KMS-11 (cell line): ENCODE measurements at regions not wholly inside any gene's neighbourhood (a gene's known extent, or its start where the extent isn't known, plus 50 kb on each side); places are given as distances from the start of the nearest gene placed in this dataset.

Experiments
- H2AFZ ChIP-seq: fragments of 200-600 bp; sonication (generic); 2 replicates; pipeline ENCODE4 v1.6.1; 2016; ENCODE audit warnings: antibody characterized with exemption, mixed run types, low read depth
- H3K27ac ChIP-seq: fragments of 200-600 bp; sonication (generic); 2 replicates; pipeline ENCODE4 v1.6.1; 2016; ENCODE audit warnings: mild to moderate bottlenecking, mixed run types
- H3K27me3 ChIP-seq: fragments of 200-600 bp; sonication (generic); 2 replicates; pipeline ENCODE4 v1.6.1; 2017; ENCODE audit warnings: mild to moderate bottlenecking, low read depth, mixed run types, moderate library complexity; ENCODE audit not compliant: insufficient read depth
- H3K36me3 ChIP-seq: fragments of 200-600 bp; sonication (generic); 2 replicates; pipeline ENCODE4 v1.6.1; 2017; ENCODE audit warnings: mild to moderate bottlenecking, mixed run types; ENCODE audit not compliant: insufficient read depth
- H3K4me1 ChIP-seq: fragments of 200-600 bp; sonication (generic); 2 replicates; pipeline ENCODE4 v1.6.1; 2016; ENCODE audit warnings: mild to moderate bottlenecking, low read depth, mixed run types; ENCODE audit not compliant: poor library complexity, severe bottlenecking
- H3K4me2 ChIP-seq: fragments of 200-600 bp; sonication (generic); 2 replicates; pipeline ENCODE4 v1.7.0; 2016; ENCODE audit warnings: mild to moderate bottlenecking, mixed run types
- H3K4me3 ChIP-seq: fragments of 200-600 bp; sonication (generic); IDR thresholded peaks from 2 replicates; pipeline ENCODE4 v1.6.1; 2017; ENCODE audit warnings: low read depth, low read length, mixed read lengths; ENCODE audit not compliant: insufficient read depth
- H3K79me2 ChIP-seq: fragments of 200-600 bp; sonication (generic); 2 replicates; pipeline ENCODE4 v1.6.1; 2016; ENCODE audit warnings: low read depth, mixed run types; ENCODE audit not compliant: insufficient read depth
- H3K9ac ChIP-seq: fragments of 200-600 bp; sonication (generic); 2 replicates; pipeline ENCODE4 v1.6.1; 2016; ENCODE audit warnings: mild to moderate bottlenecking, mixed run types
- H4K20me1 ChIP-seq: fragments of 200-600 bp; sonication (generic); 2 replicates; pipeline ENCODE4 v1.6.1; 2016; ENCODE audit warnings: mild to moderate bottlenecking, mixed run types; ENCODE audit not compliant: insufficient read depth
- CTCF ChIP-seq: fragments of 200-600 bp; sonication (generic); conservative IDR thresholded peaks from 2 replicates; pipeline ENCODE4 v1.6.1; 2017; ENCODE audit warnings: low read depth, mild to moderate bottlenecking, antibody characterized with exemption, low read length, moderate library complexity, mixed read lengths

GRCh38 chr5:86997516-86997915, 270.2 kb upstream of the RASA1 start:
- no peaks in the 10 kb centered on the region for H4K20me1 ChIP-seq
- no peak overlapping the region for H2AFZ ChIP-seq
- H3K4me1 ChIP-seq = no peaks in the 10 kb centered on the region
- TF ChIP-seq CTCF = no peak
- H3K79me2 ChIP-seq = no peaks in the 10 kb centered on the region
- no peaks in the 10 kb centered on the region for H3K27me3 ChIP-seq
- no peak overlapping the region for H3K4me3 ChIP-seq
- H3K27ac ChIP-seq = no peak overlapping the region
- H3K36me3 ChIP-seq = no peaks in the 10 kb centered on the region
- no peak overlapping the region for H3K9ac ChIP-seq
- H3K4me2 ChIP-seq = no peak overlapping the region

DNA sequence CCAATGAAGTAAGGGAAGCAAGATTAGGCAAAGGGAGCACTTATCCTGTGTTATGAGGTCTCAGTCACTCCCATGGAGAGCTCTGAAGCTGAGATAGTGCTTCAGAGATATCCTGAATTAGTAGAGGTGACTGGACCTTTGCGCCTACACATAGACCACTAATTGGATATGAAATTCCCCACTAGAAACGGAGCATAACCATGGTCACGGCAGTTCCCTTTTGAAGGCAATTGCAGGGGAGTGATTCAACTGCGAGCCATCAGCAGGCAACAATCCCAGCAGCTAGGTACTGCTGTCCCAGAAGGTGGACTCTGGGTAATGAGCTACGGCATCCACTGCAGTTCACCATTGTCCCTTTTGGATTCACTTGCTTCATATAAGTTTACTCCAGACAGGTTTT, 267.7 kb upstream of the RASA1 start:
- no peak for TF ChIP-seq CTCF
- no peak overlapping the region for H3K9ac ChIP-seq
- H3K27me3 ChIP-seq = no peaks in the 10 kb centered on the region
- H3K36me3 ChIP-seq = no peaks in the 10 kb centered on the region
- no peak overlapping the region for H3K4me3 ChIP-seq
- no peak overlapping the region for H2AFZ ChIP-seq
- H3K4me1 ChIP-seq = no peaks in the 10 kb centered on the region
- no peak overlapping the region for H3K4me2 ChIP-seq
- H3K27ac ChIP-seq = no peak overlapping the region
- no peaks in the 10 kb centered on the region for H4K20me1 ChIP-seq
- H3K79me2 ChIP-seq = no peaks in the 10 kb centered on the region

- no peak overlapping the region for H3K9ac ChIP-seq
Observed at GRCh38 chr5:87002485-87002884, 265.2 kb upstream of the RASA1 start.

DNA sequence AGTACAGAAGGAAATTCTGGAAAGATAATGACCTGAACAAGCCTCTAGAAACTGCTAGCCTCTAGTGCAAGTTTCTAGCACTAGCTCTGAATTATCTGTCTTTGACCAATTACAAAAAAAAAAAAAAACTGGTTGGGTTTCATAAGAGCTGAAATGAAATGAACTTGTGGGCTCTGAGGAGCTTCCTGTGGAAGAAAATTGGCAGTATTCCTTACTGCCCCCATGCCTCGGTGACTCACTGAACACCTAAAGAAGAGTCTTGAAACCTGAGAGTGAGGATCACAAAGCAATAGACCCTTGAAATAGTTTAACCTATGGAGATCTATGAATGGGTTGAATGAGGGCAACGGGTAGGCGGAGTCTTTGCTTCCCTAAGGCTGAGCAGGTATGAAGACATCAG, 263.6 kb upstream of the RASA1 start:
- Histone ChIP-seq H3K79me2 (no peaks in the 10 kb centered on the region), H3K4me2 (no peak overlapping the region)
- no peak for TF ChIP-seq CTCF

More at GRCh38 chr5:87002485-87002884, 265.2 kb upstream of the RASA1 start:
- Histone ChIP-seq H3K79me2 (no peaks in the 10 kb centered on the region), H3K36me3 (no peaks in the 10 kb centered on the region), H3K27ac (no peak overlapping the region), H2AFZ (no peak overlapping the region), H3K4me1 (no peaks in the 10 kb centered on the region), H4K20me1 (no peaks in the 10 kb centered on the region), H3K4me3 (no peak overlapping the region), H3K4me2 (no peak overlapping the region), H3K27me3 (no peaks in the 10 kb centered on the region)
- no peak for TF ChIP-seq CTCF

More for the DNA sequence above, 263.6 kb upstream of the RASA1 start:
- Histone ChIP-seq H3K4me3 (no peak overlapping the region), H3K27ac (no peak overlapping the region), H3K36me3 (no peaks in the 10 kb centered on the region), H2AFZ (no peak overlapping the region), H3K4me1 (no peaks in the 10 kb centered on the region), H4K20me1 (no peaks in the 10 kb centered on the region), H3K27me3 (no peaks in the 10 kb centered on the region), H3K9ac (no peak overlapping the region)
